GM12878 (cell line): ENCODE measurements at regions not wholly inside any gene's neighbourhood (a gene's known extent, or its start where the extent isn't known, plus 50 kb on each side); places are given as distances from the start of the nearest gene placed in this dataset.

Experiments
- ATAC-seq: fragments of 200-7000 bp; cut with Tn5 transposase; 3 replicates; pipeline ENCODE4 v1.9.1; 2020; ENCODE audit warnings: mild to moderate bottlenecking, moderate library complexity
- BruUV-seq: library from RNA; stranded (reverse); fragments of 400-500 nt; replicated peaks from 2 replicates; lab custom pipeline; 2021; lab: Mats Ljungman, UMichigan
- CTCF ChIA-PET: fragments of 300-600 bp; sonication (Branson Sonifier 250); formaldehyde crosslinking; extraction: SDS; loops from one replicate; lab custom pipeline; 2021; ENCODE audit warnings: inconsistent platforms; lab: Yijun Ruan, JAX
- POLR2A ChIA-PET: fragments of 350-600 bp; formaldehyde crosslinking; extraction: SDS; loops from one replicate; lab custom pipeline; 2021; ENCODE audit warnings: inconsistent platforms; lab: Charles Lee
- RAD21 ChIA-PET: fragments of 300-600 bp; sonication (Branson Sonifier 250); formaldehyde crosslinking; loops from one replicate; lab custom pipeline; 2023; ENCODE audit warnings: antibody characterized with exemption; ENCODE audit not compliant: unreplicated experiment; lab: Charles Lee
- SMC1A ChIA-PET: fragments of 300-600 bp; sonication (Branson Sonifier 250); formaldehyde crosslinking; loops from one replicate; lab custom pipeline; 2023; ENCODE audit not compliant: unreplicated experiment, uncharacterized antibody; lab: Charles Lee
- DNase-seq: peaks from one replicate; pipeline ENCODE4 v3.0.0-alpha.2; 2011; ENCODE audit warnings: low read depth, low spot score
- FAIRE-seq: peaks from 3 replicates; lab custom pipeline; 2011; peaks lifted over from hg19 to GRCh38; lab: Jason Lieb, UNC
- H2AFZ ChIP-seq: 2 replicates; pipeline ENCODE4 v1.6.0; 2011; ENCODE audit warnings: low read depth, low read length, control low read depth; ENCODE audit not compliant: control insufficient read depth
- H3K27ac ChIP-seq: 2 replicates; pipeline ENCODE4 v1.5.1; 2011; ENCODE audit warnings: control low read depth; ENCODE audit not compliant: control insufficient read depth, insufficient read depth
- H3K27me3 ChIP-seq, 2 experiments: replicated peaks in 1 of 2; 2 replicates each; pipeline versions ENCODE4 v1.6.0 to v1.6.1; 2011; ENCODE audit warnings: low read length in 1 of 2; ENCODE audit not compliant: control insufficient read depth in 2 of 2, insufficient read depth in 2 of 2
- H3K36me3 ChIP-seq, 2 experiments: 2 replicates each; pipeline ENCODE4 v1.5.1; 2011; ENCODE audit warnings: low read length in 1 of 2; ENCODE audit not compliant: control insufficient read depth in 2 of 2, insufficient read depth in 2 of 2
- H3K4me1 ChIP-seq: 2 replicates; pipeline ENCODE4 v1.6.1; 2011; ENCODE audit warnings: mild to moderate bottlenecking, low read length, moderate library complexity, mixed read lengths; ENCODE audit not compliant: control insufficient read depth, insufficient read depth
- H3K4me2 ChIP-seq: 2 replicates; pipeline ENCODE4 v1.6.0; 2011; ENCODE audit warnings: control low read depth; ENCODE audit not compliant: control insufficient read depth, insufficient read depth
- H3K4me3 ChIP-seq: fragments of 200-600 bp; sonication (generic); 2 replicates; pipeline ENCODE4 v1.5.1; 2016
- H3K79me2 ChIP-seq: 2 replicates; pipeline ENCODE4 v1.6.0; 2011; ENCODE audit warnings: low read length; ENCODE audit not compliant: control insufficient read depth, insufficient read depth
- H3K9ac ChIP-seq: 2 replicates; pipeline ENCODE4 v1.8.0; 2011; ENCODE audit warnings: low read length, control low read depth, mixed read lengths; ENCODE audit not compliant: control insufficient read depth, insufficient read depth
- H3K9me3 ChIP-seq: replicated peaks from 3 replicates; pipeline ENCODE4 v1.5.1; 2011; ENCODE audit warnings: mild to moderate bottlenecking, low read length; ENCODE audit not compliant: control insufficient read depth, insufficient read depth
- H4K20me1 ChIP-seq: 2 replicates; pipeline ENCODE4 v1.6.0; 2011; ENCODE audit not compliant: control insufficient read depth, insufficient read depth
- BMI1 ChIP-seq: fragments of 450-650 bp; IDR thresholded peaks from 2 replicates; pipeline ENCODE4 v1.6.1; 2016; ENCODE audit warnings: mild to moderate bottlenecking, moderate library complexity, borderline replicate concordance
- CTCF ChIP-seq, 3 experiments: IDR thresholded peaks in 2 of 3; conservative IDR thresholded peaks in 1 of 3; 2 replicates each; pipeline ENCODE4 v1.5.1; 2011; ENCODE audit warnings: low read depth in 3 of 3, low read length in 3 of 3, mild to moderate bottlenecking in 3 of 3, control low read depth in 2 of 3, moderate library complexity in 2 of 3, inconsistent platforms in 1 of 3, mixed read lengths in 1 of 3; ENCODE audit not compliant: control insufficient read depth in 2 of 3, insufficient read depth in 1 of 3; ENCODE audit errors: extremely low read depth in 1 of 3
- GATAD2B ChIP-seq: fragments of 450-650 bp; conservative IDR thresholded peaks from 2 replicates; pipeline ENCODE4 v1.6.1; 2017; ENCODE audit warnings: low read depth, mild to moderate bottlenecking, moderate library complexity
- IRF4 ChIP-seq: IDR thresholded peaks from 2 replicates; pipeline ENCODE4 v1.6.1; 2011; ENCODE audit warnings: low read depth, low read length
- MTA3 ChIP-seq: IDR thresholded peaks from 2 replicates; pipeline ENCODE4 v1.6.1; 2012; ENCODE audit warnings: low read length, inconsistent platforms, borderline replicate concordance
- NR2F1 ChIP-seq: fragments of 450-650 bp; conservative IDR thresholded peaks from 2 replicates; pipeline ENCODE4 v1.6.1; 2017; ENCODE audit warnings: mild to moderate bottlenecking
- POU2F2 ChIP-seq: IDR thresholded peaks from 3 replicates; pipeline ENCODE4 v1.6.1; 2011; ENCODE audit warnings: low read depth, mild to moderate bottlenecking, low read length, borderline replicate concordance
- STAT1 ChIP-seq: fragments of 450-650 bp; conservative IDR thresholded peaks from 2 replicates; pipeline ENCODE4 v1.6.1; 2014; ENCODE audit warnings: antibody characterized with exemption, mild to moderate bottlenecking
- TBL1XR1 ChIP-seq: IDR thresholded peaks from 2 replicates; pipeline ENCODE4 v1.6.1; 2012; ENCODE audit warnings: low read depth, low read length, improper control_type of control experiment
- ZNF207 ChIP-seq: fragments of 450-650 bp; IDR thresholded peaks from 2 replicates; pipeline ENCODE4 v1.6.1; 2014; ENCODE audit warnings: antibody characterized with exemption, mild to moderate bottlenecking, borderline replicate concordance
- ZNF24 ChIP-seq: fragments of 450-650 bp; IDR thresholded peaks from 2 replicates; pipeline ENCODE4 v1.6.1; 2017; ENCODE audit warnings: antibody characterized with exemption, mild to moderate bottlenecking
- whole genome bisulfite sequencing: methylation state at CpG from one replicate; pipeline ENCODE4 v1.1.6; 2016; ENCODE audit warnings: low lambda C conversion rate; ENCODE audit not compliant: insufficient replicate concordance, insufficient coverage; ENCODE audit errors: missing lambda C conversion rate; 5-methylcytosine and 5-hydroxymethylcytosine counted together
- in situ Hi-C: fragments of 300-500 bp; cut with MboI; formaldehyde crosslinking; loops from 9 replicates; pipeline ENCODE4 v1.14.3; 2018; ENCODE audit warnings: mixed read lengths
- intact Hi-C: fragments of 100-400 bp; cut with micrococcal nuclease; formaldehyde crosslinking; loops from one replicate; pipeline ENCODE4 v1.14.2; 2022; ENCODE audit not compliant: unreplicated experiment

GRCh38 chr4:187426511-187426910 is 569.1 kb upstream of the ZFP42 start (continued):
- TF ChIP-seq CTCF (IDR thresholded peaks at IDR 0.05 in 2 of 3, conservative IDR thresholded peaks at IDR 0.05 in 1 of 3; ENCODE audit: control insufficient read depth in 2 of 3, extremely low read depth in 1 of 3, insufficient read depth in 1 of 3, low read depth in 3 of 3, low read length in 3 of 3) = no peak
- no peak for TF ChIP-seq POU2F2
- no peak for TF ChIP-seq GATAD2B
- no peak for TF ChIP-seq MTA3

GRCh38 chr4:187432310-187432709 is 563.3 kb upstream of the ZFP42 start:
- FAIRE-seq (no peak), ATAC-seq (no peak), DNase-seq (no peak)
- Histone ChIP-seq H3K79me2 (no peaks in the 10 kb centered on the region), H4K20me1 (no peaks in the 10 kb centered on the region), H3K4me3 (no peak overlapping the region), H2AFZ (no peak overlapping the region), H3K27ac (no peak overlapping the region), H3K27me3 (no peaks in the 10 kb centered on the region), H3K9me3 (no peaks in the 10 kb centered on the region), H3K36me3 (no peaks in the 10 kb centered on the region), H3K9ac (no peak overlapping the region)
- no TSS peak for BruUV-seq
- intact Hi-C loops = no loop called here
- in situ Hi-C loops = no loop called here
- POLR2A ChIA-PET = no interaction called here
- CTCF ChIA-PET = no interaction called here
- SMC1A ChIA-PET = no interaction called here
- no peak for TF ChIP-seq ZNF207
- no peak for TF ChIP-seq STAT1
- no peak for TF ChIP-seq NR2F1
- TF ChIP-seq BMI1 = no peak
- no peak for TF ChIP-seq ZNF24
- TF ChIP-seq TBL1XR1 = no peak
- TF ChIP-seq IRF4 = no peak
- TF ChIP-seq, all 136 proteins: peak for 0
- RAD21 ChIA-PET = no interaction called here
- WGBS = 25% methylated on average over 7 of the region's 7 CpGs
- no peaks in the 10 kb centered on the region for H3K4me1 ChIP-seq
- no peak overlapping the region for H3K4me2 ChIP-seq
